Dermis microvascular lymphatic vessel endothelial cell (primary cell): ENCODE measurements at regions not wholly inside any gene's neighbourhood (a gene's known extent, or its start where the extent isn't known, plus 50 kb on each side); places are given as distances from the start of the nearest gene placed in this dataset.

Source experiments
- DNase-seq, 2 donors: peaks; one replicate each; pipeline versions ENCODE4 v3.0.0 to v3.0.0-alpha.2; 2010; ENCODE audit warnings: low read depth in 2 of 2

DNA sequence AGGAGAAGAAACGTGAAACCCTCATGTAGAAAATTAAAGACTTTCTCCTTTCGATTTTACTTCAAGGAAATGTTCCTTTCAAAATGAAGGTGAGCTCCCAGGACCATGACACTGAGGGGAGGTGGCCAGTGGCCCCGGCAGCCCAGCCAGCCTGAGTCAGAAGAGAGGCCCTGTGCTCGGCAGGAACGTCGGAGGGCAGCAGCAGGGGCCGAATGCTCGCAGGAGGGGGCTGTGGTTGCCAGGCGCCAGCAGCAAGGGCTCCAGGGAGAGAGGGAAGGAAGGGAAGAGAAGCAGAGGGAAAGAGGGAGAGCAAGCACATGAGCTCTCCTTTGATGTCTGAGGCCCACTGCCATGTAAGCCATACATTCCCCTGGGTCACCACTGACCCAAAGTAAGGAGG is 73.3 kb upstream of the ACKR3 start:
- no peak for DNase-seq

DNA sequence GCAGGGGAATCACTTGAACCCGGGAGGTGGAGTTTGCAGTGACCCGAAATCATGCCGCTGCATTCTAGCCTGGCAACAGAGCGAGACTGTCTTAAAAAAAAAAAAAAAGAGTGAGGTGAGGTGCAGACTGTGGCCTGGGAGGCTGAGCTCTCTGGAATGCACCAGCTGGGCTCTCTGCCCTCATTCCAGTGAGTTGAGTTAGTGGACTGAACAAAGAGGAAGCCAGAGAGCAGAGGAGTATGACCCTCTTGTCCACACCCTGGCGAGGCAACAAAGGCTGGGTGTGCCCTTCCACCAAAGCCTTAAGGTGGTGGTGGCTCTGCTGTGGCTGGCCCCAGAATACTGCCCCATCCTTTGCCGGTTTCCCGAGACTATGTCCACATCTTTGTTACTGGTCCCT is 71.3 kb upstream of the ACKR3 start:
- no peak for DNase-seq

DNA sequence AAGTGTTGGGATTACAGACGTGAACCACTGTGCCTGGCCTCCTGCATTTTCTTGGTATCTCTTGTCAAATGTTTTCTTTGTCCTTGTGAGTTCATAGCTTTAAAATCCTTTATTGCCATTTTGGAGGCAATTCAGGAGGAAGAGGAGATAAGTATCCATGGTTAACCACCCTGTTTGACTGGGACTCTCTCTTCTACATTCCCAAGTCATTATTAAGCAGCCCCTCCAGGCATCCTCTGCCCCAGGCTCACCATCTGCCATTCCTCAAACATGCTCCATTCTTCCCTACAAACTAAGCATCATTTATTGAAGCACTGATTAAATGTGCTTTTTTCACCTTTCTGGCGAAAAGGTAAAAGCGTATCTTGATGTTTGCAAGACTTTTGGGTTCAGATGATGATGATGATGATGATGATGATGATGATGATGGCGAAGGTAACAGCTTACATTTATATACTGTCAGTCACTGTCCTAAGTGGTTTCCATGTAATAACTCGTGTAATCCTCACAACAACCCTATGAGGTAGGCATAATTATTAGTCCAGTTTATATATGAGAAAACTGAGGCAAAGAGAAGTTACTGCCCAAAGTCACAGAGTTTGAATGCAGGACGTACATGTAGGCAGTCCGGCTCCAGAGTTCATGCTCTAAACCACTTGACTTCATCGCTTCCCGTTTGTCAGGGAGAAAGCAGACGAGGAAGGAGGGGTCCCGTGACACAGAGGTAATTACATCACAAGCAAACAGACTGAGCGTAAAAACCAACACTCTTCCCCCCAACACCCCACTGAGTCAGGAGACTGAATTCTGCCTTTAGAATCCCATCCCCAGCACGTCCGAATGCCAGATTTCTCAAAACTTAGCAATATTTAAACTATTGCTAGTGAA is 69.7 kb upstream of the ACKR3 start:
- DNase-seq: no peak

DNA sequence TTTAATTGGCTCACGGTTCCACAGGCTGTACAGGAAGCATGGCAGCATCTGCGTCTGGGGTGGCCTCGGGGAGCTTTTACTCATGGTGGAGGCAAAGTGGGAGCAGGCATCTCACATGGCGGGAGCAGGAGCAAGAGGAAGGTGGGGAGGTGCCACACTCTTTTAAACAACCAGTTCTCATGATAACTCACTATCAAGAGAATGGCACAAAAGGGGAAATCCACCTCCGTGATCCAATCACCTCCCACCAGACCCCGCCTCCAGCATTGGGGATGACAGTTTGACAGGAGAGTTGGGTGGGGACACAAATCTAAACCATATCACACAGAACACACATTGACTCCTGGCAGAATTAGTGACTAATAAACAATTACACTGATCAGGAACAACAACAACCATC is 68.6 kb upstream of the ACKR3 start:
- DNase-seq: no peak

DNA sequence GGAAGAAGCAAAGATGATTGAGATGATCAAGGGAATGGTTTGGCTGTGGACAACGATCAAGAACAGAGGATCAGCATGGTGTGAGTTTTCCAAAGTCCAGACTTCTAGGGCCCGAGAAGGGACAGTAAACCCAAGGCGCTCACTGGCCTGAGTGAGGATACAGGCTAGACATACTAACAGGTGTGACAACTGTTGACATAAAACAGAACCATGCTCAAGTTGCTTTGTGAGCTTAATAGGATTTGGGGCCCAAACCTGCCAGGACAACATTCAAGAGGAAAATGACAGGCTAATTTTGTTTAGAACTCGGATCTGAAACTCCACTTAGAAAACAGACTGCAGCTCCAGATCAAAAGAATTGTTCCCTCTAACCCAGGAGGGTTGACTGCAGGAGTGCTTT is 68.1 kb upstream of the ACKR3 start:
- no peak for DNase-seq

DNA sequence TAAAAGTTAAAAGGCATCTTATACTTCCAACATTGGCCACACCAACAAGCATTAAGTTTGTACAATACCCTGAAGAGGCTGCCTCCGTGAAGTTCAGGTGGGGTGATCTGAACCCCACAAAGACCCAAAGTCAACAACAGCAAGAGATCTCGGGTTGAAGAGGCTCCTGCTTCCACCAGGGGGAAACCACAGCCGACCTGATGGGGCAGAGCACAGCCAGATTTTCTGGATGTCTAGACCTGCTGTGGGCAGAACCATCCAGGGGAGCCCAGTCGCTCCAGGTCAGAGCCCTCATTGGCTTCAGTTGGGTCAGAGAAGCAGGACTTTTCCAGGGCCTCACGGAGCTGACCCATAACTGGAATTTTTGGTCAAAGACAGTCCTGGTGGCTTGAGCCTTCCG is 66.5 kb upstream of the ACKR3 start:
- no peak for DNase-seq

DNA sequence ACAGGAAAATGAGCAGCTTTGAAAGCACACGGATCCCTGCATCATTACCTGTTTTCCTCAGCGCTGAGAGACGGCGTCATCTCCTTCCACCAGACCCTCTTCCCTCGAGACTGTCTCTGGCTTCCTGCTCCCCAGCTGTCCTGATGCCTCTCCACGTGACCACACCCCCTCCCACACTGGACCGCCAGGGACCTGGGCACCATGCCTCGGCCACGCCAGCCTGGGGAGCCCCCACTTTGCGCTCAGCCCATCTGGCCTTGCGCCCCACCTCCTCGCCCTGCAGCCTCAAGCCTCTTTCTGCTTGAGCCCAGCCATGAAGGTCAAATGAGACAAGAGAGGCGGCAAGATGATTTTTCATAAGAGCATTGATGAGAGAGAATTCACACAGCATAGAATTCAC is 66.0 kb upstream of the ACKR3 start:
- no peak for DNase-seq

DNA sequence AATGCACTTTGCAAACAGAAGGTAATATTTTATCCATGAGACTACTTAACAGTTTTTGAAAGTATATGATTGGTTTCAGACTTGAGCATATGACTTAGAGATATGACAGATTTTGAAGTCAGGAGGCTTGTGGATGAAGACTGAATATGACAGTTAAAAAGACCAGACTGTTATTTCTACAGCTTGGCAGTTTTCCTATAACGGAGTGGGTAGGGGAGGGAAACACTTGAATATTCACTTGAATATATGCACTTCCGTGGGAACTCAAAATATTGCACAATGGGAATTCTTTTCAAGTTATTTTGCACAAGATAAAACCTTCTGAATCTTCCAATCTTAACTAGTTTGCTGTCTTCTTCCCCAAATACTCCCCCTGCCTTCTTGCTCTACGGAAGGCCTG is 64.6 kb upstream of the ACKR3 start:
- DNase-seq: no peak

DNA sequence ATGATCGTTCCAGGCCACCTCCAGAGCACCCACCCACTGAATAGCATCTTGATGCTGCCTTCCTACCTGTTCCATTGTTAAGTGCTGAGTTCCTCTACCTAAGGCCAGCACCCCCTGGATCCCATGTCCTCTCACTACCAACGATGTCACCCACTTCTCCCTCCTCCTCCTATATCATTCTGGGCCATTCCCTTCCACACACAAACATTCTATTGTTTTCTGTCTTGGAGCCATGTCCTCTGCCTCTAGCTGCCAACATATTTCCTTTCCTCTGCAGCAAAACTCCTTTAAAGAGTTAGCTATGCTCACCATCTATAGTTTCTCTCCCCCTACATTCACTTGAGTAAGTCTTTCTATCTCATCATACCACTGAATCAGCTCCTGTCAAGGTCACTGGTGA is 64.0 kb upstream of the ACKR3 start:
- no peak for DNase-seq

DNA sequence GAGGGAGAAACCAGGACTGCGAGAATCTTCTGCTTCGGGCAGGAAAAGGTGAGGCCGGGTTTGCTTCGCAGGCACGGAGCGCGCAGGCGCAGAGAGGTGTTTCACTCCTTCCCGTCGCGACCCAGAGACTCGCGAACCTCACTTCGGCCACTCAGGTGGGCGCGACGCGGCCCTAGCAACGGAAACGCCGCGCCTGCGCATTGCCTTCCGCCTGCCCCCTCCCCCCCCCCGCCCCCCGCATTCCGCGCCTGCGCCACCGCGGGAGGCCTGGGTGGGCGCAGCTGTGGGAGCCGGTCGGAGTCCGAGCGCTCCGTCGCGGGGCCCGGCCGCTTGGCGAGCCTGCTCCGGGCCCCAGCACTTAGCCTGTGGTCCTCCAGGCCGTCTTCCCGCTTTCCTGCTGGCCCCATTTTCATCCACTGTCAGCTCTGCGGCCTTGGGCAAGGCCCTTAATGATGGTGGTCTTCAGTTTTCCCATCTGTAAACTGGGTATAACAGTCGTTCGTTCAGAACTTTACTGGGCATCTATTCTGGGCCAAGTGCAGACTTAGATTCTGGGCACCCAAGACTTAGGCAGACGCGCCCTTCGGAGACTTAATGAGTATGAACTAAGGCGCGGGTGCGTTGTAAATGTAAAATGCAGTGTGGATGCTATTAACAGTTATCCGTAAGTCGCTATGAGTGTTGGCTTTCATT is 62.1 kb upstream of the ACKR3 start:
- peak in 1 of 2 donors; percentile 41 for DNase-seq

DNA sequence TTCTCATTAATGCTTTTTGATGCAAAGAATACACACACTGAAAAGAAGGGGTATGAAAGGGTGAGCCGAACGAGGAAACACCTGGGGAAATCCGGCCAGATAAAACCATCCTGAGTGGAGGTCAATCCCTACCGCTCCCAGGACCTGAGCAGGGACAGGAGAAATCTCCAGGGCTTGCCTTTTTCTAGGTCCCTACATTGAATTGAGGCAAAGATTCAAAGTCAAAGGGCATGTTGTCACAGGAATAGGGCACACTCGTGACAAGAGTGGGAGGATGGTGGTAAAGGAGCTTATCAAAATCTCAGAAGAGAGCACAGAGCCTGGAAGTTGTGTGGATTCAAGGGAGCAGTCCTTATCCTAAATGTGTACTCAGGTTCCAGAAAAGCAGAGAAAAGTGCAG is 61.2 kb upstream of the ACKR3 start:
- no peak for DNase-seq

DNA sequence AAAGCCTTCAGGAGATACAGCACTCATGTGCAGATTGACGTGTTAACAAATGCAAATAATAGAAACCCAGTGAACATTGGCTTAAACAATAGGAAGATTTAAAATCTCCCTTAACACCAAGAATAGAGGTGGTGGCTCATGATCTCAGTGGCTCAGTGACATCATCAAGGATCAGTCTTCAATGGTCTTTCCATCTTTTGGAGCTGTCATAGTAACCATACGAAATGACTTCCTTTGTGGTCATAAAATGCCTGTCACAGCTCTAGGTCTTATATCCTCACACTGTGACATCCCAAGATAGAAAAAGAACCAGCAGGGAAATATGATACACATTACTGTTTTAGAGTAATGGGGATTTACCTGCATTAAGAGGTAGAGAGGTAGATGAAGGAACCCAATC is 59.6 kb upstream of the ACKR3 start:
- DNase-seq: no peak

DNA sequence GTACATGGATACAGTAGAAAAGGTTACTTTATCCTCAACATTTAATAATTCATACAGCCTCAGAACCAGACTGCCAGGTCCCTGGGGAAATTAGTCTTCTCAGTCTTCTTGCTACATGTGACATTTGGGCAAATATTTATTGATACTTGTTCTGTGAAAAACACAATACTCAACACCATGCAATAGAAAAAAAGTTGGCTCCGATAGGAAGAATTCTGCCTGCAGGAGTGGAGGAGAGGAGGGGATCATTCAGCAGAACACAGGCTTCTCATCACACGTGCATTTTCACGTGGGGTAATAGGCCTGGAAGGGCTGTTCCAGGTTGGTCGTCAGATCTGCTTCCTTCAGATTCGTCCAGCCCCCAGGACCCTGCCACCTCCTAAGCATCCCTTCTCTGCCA is 58.4 kb upstream of the ACKR3 start:
- DNase-seq: no peak

DNA sequence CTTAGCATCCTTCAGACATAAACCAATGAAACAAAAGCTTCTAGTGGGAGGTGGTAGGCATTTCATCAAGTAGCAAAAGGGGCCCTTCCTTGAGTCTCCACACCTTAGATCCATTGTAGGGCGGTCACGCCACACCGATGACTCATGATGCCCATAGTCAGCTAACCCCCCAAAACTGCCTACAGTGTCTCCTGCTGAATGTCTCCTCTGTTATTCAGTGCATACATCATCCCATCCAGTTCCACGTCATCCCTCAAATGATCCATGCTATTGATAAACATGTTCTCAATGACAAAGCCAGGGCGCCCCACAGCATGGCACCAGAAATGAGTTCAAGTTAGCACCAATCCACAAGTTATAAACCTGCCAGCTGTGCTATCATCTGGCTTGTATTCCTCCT is 57.4 kb upstream of the ACKR3 start:
- DNase-seq: no peak

DNA sequence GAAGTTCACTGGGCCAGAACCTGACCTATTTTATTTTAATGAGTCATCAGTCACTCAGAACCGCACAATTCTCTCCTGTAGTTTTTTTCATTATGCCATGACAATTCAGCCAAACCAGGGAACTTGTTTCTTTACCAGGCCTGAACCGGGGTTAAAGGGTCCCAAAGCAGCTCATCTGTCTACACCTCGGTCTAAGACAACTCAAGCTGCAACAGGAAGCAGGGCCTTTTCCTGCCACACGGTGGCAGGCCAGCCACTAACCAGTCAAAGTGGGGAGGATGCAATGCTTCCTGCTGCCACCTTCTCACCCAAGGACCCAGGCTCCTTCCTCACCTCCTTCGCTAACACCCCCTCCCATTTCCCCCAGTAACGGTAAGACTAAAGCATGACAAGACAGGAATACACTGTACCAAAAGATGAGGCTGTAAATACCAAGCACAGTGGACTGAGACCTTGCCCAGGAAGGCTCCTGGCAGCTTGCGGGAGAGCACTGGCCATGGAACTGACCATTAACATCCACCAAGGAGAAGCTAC is 56.7 kb upstream of the ACKR3 start:
- peak; percentile 38 to 49 for DNase-seq

DNA sequence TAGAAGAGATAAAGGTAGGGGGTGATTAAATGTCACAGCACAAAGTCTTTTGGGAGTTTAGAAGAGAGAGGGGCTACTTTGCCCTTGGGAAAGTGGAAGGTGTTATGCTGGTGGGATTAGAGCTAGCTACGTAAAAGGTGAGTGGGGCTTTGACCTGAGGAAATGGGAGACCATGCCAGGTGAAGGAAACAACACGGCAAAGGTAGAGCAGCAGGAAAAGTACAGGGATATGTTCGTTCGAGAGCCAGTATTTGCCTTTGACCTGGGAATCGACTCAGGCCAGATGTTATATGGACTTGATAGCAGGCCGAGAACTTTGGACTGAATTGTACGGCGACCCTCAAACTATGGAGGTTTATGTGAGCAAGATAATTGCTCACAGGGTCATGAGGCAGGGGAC is 55.7 kb upstream of the ACKR3 start:
- DNase-seq: no peak

DNA sequence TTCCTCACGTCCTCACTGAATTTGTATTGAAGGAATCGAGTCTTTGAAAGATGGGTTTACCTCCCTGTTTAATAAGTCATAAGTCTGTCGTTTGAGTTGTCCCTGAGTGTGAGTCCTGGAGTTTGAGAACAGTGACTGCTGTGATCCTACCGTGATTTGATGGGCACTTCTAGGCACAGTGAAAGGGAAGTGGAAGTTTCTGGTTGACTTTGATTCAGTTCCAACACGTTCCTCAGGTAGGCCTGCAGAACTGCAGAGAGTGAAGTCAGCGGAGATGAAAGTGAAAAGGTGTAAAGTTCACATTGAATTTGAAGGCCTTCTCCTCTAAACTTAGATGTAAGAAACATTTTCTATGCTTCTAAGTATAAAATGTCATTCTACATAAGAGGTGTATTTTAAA is 52.9 kb upstream of the ACKR3 start:
- no peak for DNase-seq

DNA sequence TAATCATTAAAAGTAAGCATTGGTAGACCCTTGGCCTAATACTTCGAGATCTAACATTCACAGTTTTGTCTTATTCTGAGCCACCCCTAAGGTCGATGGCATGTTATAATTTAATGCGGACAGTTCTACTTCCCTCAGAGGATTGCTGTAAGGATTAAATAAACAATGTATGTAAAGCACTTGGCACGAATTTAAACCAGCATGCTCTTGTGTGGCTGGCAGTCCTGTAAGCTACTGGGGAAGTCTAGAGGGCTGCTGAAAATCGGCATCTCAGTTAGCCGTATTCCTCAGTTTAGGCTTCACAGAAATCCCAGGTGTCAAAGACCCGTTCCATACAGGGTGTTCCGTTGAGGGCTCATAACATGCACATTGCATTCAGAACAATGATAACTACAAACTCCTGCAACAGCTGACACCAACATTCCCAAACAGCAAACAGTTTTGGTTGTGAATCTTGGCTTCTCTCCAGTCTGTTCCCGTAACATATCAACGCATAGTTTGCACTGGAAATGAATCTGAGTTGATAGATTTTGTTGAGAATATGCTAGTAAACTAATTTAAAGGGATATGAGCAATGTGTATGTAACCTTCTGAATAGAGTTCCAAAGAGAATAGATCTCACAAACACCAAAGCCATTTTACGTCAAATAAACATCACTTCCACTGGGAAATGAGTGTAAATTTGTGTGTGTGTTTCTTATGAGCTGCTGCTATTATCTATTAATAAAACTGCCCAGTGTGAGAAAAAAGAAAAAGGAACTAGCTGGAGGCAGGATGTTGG is 52.2 kb upstream of the ACKR3 start:
- peak; percentile 55 to 83 for DNase-seq
